Mesendoderm (in vitro differentiated cells): ENCODE measurements at regions not wholly inside any gene's neighbourhood (a gene's known extent, or its start where the extent isn't known, plus 50 kb on each side); places are given as distances from the start of the nearest gene placed in this dataset.

ENCODE experiments used
- DNase-seq: peaks from one replicate; pipeline ENCODE4 v3.0.0; 2013
- H2AK5ac ChIP-seq: 2 replicates; pipeline ENCODE4 v1.6.1; 2013; ENCODE audit warnings: low read length, inconsistent platforms
- H2BK120ac ChIP-seq: 2 replicates; pipeline ENCODE4 v1.6.1; 2013; ENCODE audit warnings: low read depth, mild to moderate bottlenecking, low read length, moderate library complexity, mixed read lengths
- H2BK15ac ChIP-seq: replicated peaks from 2 replicates; pipeline ENCODE4 v1.6.1; 2013; ENCODE audit warnings: low read depth, mild to moderate bottlenecking, moderate library complexity
- H2BK5ac ChIP-seq: 2 replicates; pipeline ENCODE4 v1.6.1; 2013; ENCODE audit warnings: low read length, inconsistent platforms
- H3K18ac ChIP-seq: 2 replicates; pipeline ENCODE4 v1.6.1; 2013; ENCODE audit warnings: mild to moderate bottlenecking, low read length, mixed read lengths
- H3K23ac ChIP-seq: one replicate; pipeline ENCODE4 v1.6.1; 2013; ENCODE audit warnings: low read length
- H3K27ac ChIP-seq: 2 replicates; pipeline ENCODE4 v1.5.1; 2013; ENCODE audit warnings: low read depth, mild to moderate bottlenecking, inconsistent platforms, low read length, moderate library complexity
- H3K27me3 ChIP-seq: 2 replicates; pipeline ENCODE4 v1.6.1; 2013; ENCODE audit warnings: low read length, control low read depth, mild to moderate bottlenecking, inconsistent platforms; ENCODE audit not compliant: insufficient read depth, poor library complexity
- H3K36me3 ChIP-seq: 2 replicates; pipeline ENCODE4 v1.6.1; 2013; ENCODE audit warnings: low read length, inconsistent platforms; ENCODE audit not compliant: control insufficient read depth, insufficient read depth
- H3K4ac ChIP-seq: one replicate; pipeline ENCODE4 v1.6.1; 2013; ENCODE audit warnings: low read depth, mild to moderate bottlenecking, low read length, moderate library complexity
- H3K4me1 ChIP-seq: 2 replicates; pipeline ENCODE4 v1.6.1; 2013; ENCODE audit warnings: low read depth, low read length, inconsistent platforms; ENCODE audit not compliant: control insufficient read depth
- H3K4me2 ChIP-seq: 2 replicates; pipeline ENCODE4 v1.6.1; 2013; ENCODE audit warnings: low read length
- H3K4me3 ChIP-seq: 2 replicates; pipeline ENCODE4 v1.5.1; 2013; ENCODE audit warnings: mild to moderate bottlenecking, low read length
- H3K56ac ChIP-seq: one replicate; pipeline ENCODE4 v1.6.1; 2013; ENCODE audit warnings: low read length
- H3K79me1 ChIP-seq: 2 replicates; pipeline ENCODE4 v1.6.1; 2013; ENCODE audit warnings: low read length, inconsistent platforms
- H3K79me2 ChIP-seq: 2 replicates; pipeline ENCODE4 v1.6.1; 2013; ENCODE audit warnings: mild to moderate bottlenecking, low read length; ENCODE audit not compliant: control insufficient read depth, insufficient read depth
- H3K9ac ChIP-seq: 2 replicates; pipeline ENCODE4 v1.6.1; 2013; ENCODE audit warnings: low read length, inconsistent platforms
- H4K5ac ChIP-seq: one replicate; pipeline ENCODE4 v1.6.1; 2013; ENCODE audit warnings: low read length
- H4K8ac ChIP-seq: one replicate; pipeline ENCODE4 v1.6.1; 2013; ENCODE audit warnings: low read depth, mild to moderate bottlenecking, control low read depth, low read length, moderate library complexity
- WGBS: extraction: QIAGEN DNeasy Blood & Tissue Kit; methylation state at CpG from one replicate; pipeline ENCODE4 v1.1.7; 2013; ENCODE audit warnings: low lambda C conversion rate, missing lambda C conversion rate; ENCODE audit not compliant: insufficient coverage; ENCODE audit errors: extremely low coverage; 5-methylcytosine and 5-hydroxymethylcytosine counted together

DNA sequence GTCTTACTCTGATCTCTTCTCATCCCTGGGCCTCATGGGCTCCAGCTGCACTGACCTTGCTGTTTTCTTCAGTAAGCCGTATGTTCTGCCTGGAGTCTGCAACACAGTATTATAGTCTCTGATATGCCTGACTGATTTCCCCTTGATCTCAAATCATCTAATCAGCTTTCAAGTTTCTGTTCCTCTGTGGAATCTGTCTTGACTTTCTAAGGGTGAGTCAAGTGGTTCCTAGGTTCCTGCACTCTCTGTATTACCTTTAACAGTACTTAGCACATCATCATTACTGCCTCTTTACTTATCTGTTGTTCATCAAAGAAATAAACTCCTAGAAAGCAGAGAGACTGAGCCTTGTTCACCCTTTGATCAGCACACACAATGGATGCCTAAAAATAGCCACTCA, 350.7 kb downstream of the LMO7 start:
- Histone ChIP-seq H3K4me2 (no peak overlapping the region), H4K8ac (no peak overlapping the region)
- WGBS: no CpG with 5 or more reads among the region's 1 CpG

DNA sequence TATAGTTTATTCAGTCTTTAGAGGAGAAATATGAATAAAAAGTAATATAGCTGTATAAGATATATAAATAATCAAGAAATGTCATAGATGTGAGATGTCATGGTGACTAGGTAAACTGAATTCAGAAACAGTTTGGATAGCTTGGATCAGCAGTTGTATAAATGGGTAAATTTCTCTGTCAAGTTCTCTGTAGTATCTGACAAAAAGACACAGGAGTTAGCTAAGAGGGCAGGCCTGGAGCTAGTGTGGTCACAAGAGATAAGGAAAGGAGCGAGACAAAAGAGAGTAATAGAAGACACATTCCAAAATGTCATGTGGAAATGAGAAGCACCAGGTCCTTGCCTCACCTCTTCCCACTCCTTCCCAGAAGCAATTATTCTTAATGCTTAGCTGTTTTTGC, 349.0 kb downstream of the LMO7 start:
- H3K4me1 ChIP-seq: no peaks in the 10 kb centered on the region
- no peak overlapping the region for H3K23ac ChIP-seq
- H3K4me2 ChIP-seq: no peak overlapping the region
- H2BK15ac ChIP-seq: no peak overlapping the region
- H3K4ac ChIP-seq: no peak overlapping the region
- H3K9ac ChIP-seq: no peak overlapping the region
- H2AK5ac ChIP-seq: no peak overlapping the region
- H4K8ac ChIP-seq: no peak overlapping the region
- H3K18ac ChIP-seq: no peak overlapping the region
- no CpG with 5 or more reads among the region's 1 CpG for WGBS
- no peak overlapping the region for H4K5ac ChIP-seq
- H3K4me3 ChIP-seq: no peak overlapping the region
- DNase-seq: peak; percentile 70
- no peaks in the 10 kb centered on the region for H3K79me2 ChIP-seq
- H3K36me3 ChIP-seq: no peaks in the 10 kb centered on the region
- H3K27ac ChIP-seq: no peak overlapping the region
- no peak overlapping the region for H3K56ac ChIP-seq
- H3K27me3 ChIP-seq: no peaks in the 10 kb centered on the region
- no peaks in the 10 kb centered on the region for H3K79me1 ChIP-seq
- H2BK5ac ChIP-seq: no peak overlapping the region
- no peak overlapping the region for H2BK120ac ChIP-seq

More for the DNA sequence above, 350.7 kb downstream of the LMO7 start:
- H3K18ac ChIP-seq: no peak overlapping the region
- DNase-seq: peak; percentile 4
- no peak overlapping the region for H3K4me3 ChIP-seq
- H3K79me2 ChIP-seq: no peaks in the 10 kb centered on the region
- no peaks in the 10 kb centered on the region for H3K36me3 ChIP-seq
- no peak overlapping the region for H2AK5ac ChIP-seq
- H2BK15ac ChIP-seq: no peak overlapping the region
- no peaks in the 10 kb centered on the region for H3K27me3 ChIP-seq
- H3K23ac ChIP-seq: no peak overlapping the region
- H3K79me1 ChIP-seq: no peaks in the 10 kb centered on the region
- H3K9ac ChIP-seq: no peak overlapping the region
- H2BK5ac ChIP-seq: no peak overlapping the region
- no peak overlapping the region for H4K5ac ChIP-seq
- no peak overlapping the region for H3K4ac ChIP-seq
- no peak overlapping the region for H3K56ac ChIP-seq
- no peak overlapping the region for H2BK120ac ChIP-seq
- H3K27ac ChIP-seq: no peak overlapping the region
- H3K4me1 ChIP-seq: no peaks in the 10 kb centered on the region

DNA sequence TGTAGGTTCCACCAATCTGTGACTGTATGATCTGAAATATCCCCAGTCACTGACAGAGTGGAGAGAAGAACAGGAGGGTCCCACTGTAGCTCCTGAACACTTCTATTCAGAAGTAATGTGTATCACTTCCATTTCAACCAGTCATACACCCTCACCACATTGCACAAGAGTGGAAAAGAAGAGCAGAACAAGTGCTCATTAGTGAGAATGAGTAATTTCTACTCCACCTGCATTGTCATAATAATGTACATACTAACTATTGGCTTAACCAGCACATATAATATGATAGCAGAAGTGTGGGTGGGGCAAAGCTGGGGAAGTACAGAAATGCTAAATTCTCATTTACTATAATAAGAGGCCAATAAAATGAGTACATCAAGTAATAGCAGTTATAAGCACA, 342.7 kb downstream of the LMO7 start:
- Histone ChIP-seq H3K4me3 (no peak overlapping the region), H4K8ac (no peak overlapping the region), H3K27me3 (no peaks in the 10 kb centered on the region), H3K79me2 (no peaks in the 10 kb centered on the region), H2AK5ac (no peak overlapping the region), H3K79me1 (no peaks in the 10 kb centered on the region), H3K9ac (no peak overlapping the region), H2BK15ac (no peak overlapping the region), H3K18ac (no peak overlapping the region), H2BK5ac (no peak overlapping the region), H2BK120ac (no peak overlapping the region), H3K27ac (no peak overlapping the region), H3K4ac (no peak overlapping the region), H3K36me3 (no peaks in the 10 kb centered on the region), H4K5ac (no peak overlapping the region), H3K23ac (no peak overlapping the region), H3K4me1 (no peaks in the 10 kb centered on the region), H3K56ac (no peak overlapping the region), H3K4me2 (no peak overlapping the region)
- no peak for DNase-seq

DNA sequence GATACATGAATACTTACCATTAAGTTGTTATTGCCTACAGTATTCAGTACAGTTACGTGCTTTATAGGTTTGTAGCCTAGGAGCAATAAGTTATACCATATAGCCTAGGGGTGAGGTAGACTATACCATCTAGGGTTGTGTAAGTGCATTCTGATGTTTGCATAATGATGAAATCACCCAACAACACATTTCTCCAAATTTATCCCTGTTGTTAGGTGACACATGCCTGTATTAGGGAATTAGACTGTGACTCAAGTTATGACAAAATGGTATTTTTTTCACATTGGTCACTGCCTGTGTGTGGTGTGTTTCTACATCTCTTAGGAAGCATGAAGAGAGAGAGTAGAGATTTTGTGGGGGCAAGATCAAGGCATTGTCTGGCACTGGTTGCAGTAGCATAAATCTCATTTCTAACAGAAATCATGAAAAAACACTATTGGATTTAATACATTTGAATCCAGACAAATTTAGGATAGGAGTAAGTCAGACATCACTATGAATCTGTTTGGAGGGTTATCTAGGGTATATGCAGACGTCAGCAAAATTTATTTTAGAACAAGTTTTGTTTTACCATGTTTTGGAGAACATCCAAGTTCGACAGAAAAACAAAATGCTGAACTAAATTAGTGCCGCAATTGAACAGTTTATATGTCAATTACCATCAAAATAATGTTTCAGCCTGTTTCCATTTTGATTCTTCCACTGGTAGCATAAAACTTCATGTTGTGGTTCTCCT, 332.1 kb downstream of the LMO7 start:
- H3K56ac ChIP-seq: no peak overlapping the region
- no peak overlapping the region for H3K4me2 ChIP-seq
- H3K27ac ChIP-seq: no peak overlapping the region
- H2BK15ac ChIP-seq: no peak overlapping the region
- H4K8ac ChIP-seq: no peak overlapping the region
- WGBS: no CpG with 5 or more reads among the region's 4 CpGs
- no peak overlapping the region for H3K18ac ChIP-seq
- H2AK5ac ChIP-seq: no peak overlapping the region
- H3K4me3 ChIP-seq: no peak overlapping the region
- H3K27me3 ChIP-seq: no peaks in the 10 kb centered on the region
- H2BK120ac ChIP-seq: no peak overlapping the region
- H3K79me2 ChIP-seq: no peaks in the 10 kb centered on the region
- H3K9ac ChIP-seq: no peak overlapping the region
- no peaks in the 10 kb centered on the region for H3K79me1 ChIP-seq
- H4K5ac ChIP-seq: no peak overlapping the region
- H3K36me3 ChIP-seq: no peaks in the 10 kb centered on the region
- H2BK5ac ChIP-seq: no peak overlapping the region
- no peaks in the 10 kb centered on the region for H3K4me1 ChIP-seq
- H3K23ac ChIP-seq: no peak overlapping the region
- no peak for DNase-seq
- H3K4ac ChIP-seq: no peak overlapping the region

DNA sequence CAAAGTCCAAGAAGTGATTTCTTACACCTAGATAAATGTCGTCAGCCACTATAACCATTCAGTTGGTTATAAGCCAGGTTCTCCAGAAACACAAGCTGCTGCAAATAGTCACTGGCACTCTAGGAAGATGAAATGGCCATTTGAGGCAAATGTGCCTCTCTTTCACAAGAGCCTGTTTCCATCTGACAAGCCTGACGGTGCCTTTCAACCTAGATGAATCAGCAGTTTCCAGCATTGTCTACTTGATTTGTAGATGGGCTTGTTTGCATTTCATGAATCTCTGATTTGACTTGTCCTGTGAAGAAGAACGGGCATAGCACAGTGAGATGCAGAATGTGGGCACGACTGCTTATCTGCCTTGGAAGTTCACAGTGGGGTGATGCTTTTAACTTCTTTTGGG, 327.2 kb downstream of the LMO7 start:
- Histone ChIP-seq H3K4me2 (no peak overlapping the region), H4K5ac (no peak overlapping the region), H3K56ac (no peak overlapping the region), H3K36me3 (no peaks in the 10 kb centered on the region), H3K9ac (no peak overlapping the region), H4K8ac (no peak overlapping the region), H3K23ac (no peak overlapping the region), H3K4me1 (no peaks in the 10 kb centered on the region), H2BK120ac (no peak overlapping the region), H3K4ac (no peak overlapping the region), H3K27ac (no peak overlapping the region), H3K79me1 (no peaks in the 10 kb centered on the region), H3K79me2 (no peaks in the 10 kb centered on the region), H3K27me3 (no peaks in the 10 kb centered on the region), H3K18ac (no peak overlapping the region), H3K4me3 (no peak overlapping the region), H2BK15ac (no peak overlapping the region), H2AK5ac (no peak overlapping the region), H2BK5ac (no peak overlapping the region)
- DNase-seq: peak; percentile 19
- no CpG with 5 or more reads among the region's 4 CpGs for WGBS

DNA sequence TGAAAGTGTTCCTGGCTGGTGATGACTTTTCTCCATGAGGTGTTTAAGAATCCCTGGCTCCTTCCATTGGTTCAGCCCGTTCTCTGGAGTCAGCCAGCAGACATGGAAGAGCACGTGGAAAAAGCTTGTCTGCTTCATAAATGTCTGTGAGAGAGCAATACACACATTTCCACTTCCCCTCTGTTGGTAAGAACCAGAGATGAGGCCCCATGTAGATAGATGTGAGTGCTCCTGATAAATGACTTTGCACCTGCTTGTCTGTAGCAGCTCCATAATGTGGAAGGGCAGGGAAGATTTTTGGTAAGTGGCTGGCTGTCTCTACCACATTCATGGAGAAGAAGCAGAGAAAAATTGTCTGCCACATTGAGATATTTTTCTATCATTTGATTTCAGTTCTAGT, 325.8 kb downstream of the LMO7 start:
- no CpG with 5 or more reads among the region's 2 CpGs for WGBS
- Histone ChIP-seq H3K27ac (no peak overlapping the region), H3K4ac (no peak overlapping the region), H4K8ac (no peak overlapping the region), H2BK120ac (no peak overlapping the region), H3K4me1 (no peaks in the 10 kb centered on the region), H3K56ac (no peak overlapping the region), H2BK15ac (no peak overlapping the region), H2AK5ac (no peak overlapping the region), H3K4me2 (no peak overlapping the region), H2BK5ac (no peak overlapping the region), H3K79me2 (no peaks in the 10 kb centered on the region), H3K36me3 (no peaks in the 10 kb centered on the region), H3K79me1 (no peaks in the 10 kb centered on the region), H3K9ac (no peak overlapping the region), H3K4me3 (no peak overlapping the region), H4K5ac (no peak overlapping the region), H3K18ac (no peak overlapping the region), H3K23ac (no peak overlapping the region), H3K27me3 (no peaks in the 10 kb centered on the region)
- DNase-seq: no peak
